ENCODE measurements at regions not wholly inside any gene's neighbourhood (a gene's known extent, or its start where the extent isn't known, plus 50 kb on each side); places are given as distances from the start of the nearest gene placed in this dataset.

GRCh38 chr4:153116291-153116680, 88.0 kb upstream of the TRIM2 start:
- TF ChIP-seq, protein P1, sequence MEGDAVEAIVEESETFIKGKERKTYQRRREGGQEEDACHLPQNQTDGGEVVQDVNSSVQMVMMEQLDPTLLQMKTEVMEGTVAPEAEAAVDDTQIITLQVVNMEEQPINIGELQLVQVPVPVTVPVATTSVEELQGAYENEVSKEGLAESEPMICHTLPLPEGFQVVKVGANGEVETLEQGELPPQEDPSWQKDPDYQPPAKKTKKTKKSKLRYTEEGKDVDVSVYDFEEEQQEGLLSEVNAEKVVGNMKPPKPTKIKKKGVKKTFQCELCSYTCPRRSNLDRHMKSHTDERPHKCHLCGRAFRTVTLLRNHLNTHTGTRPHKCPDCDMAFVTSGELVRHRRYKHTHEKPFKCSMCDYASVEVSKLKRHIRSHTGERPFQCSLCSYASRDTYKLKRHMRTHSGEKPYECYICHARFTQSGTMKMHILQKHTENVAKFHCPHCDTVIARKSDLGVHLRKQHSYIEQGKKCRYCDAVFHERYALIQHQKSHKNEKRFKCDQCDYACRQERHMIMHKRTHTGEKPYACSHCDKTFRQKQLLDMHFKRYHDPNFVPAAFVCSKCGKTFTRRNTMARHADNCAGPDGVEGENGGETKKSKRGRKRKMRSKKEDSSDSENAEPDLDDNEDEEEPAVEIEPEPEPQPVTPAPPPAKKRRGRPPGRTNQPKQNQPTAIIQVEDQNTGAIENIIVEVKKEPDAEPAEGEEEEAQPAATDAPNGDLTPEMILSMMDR (conservative IDR thresholded peaks at IDR 0.05 in 1 of 2, IDR thresholded peaks at IDR 0.05 in 1 of 2; ENCODE audit: low read depth in 1 of 2, low read length in 2 of 2): no peak
- no peak for TF ChIP-seq EZH2 (IDR thresholded peaks at IDR 0.05; ENCODE audit: low read length, missing control alignments)
